ENCODE measurements at regions not wholly inside any gene's neighbourhood (a gene's known extent, or its start where the extent isn't known, plus 50 kb on each side); places are given as distances from the start of the nearest gene placed in this dataset.

- DNase-seq (ENCODE audit: insufficient read length) (no peak), FAIRE-seq (no peak)
- TF ChIP-seq POLR2AphosphoS5 (IDR thresholded peaks at IDR 0.05; ENCODE audit: low read depth, low read length) (no peak), POLR2A (IDR thresholded peaks at IDR 0.05; ENCODE audit: low read depth, low read length) (no peak), TAF1 (IDR thresholded peaks at IDR 0.05; ENCODE audit: borderline replicate concordance, low read depth, low read length) (no peak)
These were observed 415.7 kb upstream of the DAB1 start for GRCh38 chr1:57839526-57839925.

DNA sequence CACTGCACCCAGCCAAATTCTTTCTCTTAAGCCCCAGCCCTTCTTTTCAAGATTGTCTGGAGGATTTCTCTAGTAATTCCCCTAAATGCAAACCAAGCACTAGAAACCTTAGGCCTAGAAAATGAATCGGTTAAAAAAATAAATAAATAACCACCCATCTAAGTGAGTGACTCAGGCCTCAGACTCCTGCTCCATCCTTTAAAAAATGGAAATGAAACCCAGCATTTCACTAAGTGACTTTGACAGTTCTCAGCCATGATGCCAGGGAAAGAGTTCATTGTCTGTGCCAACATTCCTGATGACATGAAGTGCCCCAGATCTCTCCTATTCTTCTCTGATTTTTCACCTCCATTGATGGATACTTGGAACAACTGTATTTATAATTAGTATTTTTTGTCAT lies 415.2 kb upstream of the DAB1 start:
- FAIRE-seq = no peak
- no peak for TF ChIP-seq POLR2A (IDR thresholded peaks at IDR 0.05; ENCODE audit: low read depth, low read length)
- TF ChIP-seq POLR2AphosphoS5 (IDR thresholded peaks at IDR 0.05; ENCODE audit: low read depth, low read length) = no peak
- DNase-seq (ENCODE audit: insufficient read length) = no peak

DNA sequence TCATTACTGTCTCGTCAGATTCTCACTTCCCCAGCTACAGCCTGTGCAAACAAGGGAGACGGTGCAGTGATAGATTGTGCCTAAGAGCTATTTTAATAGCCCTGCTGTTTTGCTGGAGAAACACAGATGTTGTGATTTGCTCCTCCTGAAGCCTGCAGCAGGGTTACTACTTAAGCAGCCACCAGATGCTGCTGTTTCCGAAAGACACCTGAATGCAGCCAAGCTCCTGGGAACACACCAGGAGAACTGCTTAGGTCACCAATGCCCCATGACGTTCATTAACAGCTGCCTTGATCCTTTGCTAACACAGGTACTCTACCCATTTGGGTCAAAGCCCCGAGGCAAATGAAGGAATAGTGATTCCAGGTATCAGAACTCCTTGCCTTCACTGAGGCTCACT lies 411.8 kb upstream of the DAB1 start:
- TF ChIP-seq POLR2AphosphoS5 (IDR thresholded peaks at IDR 0.05; ENCODE audit: low read depth, low read length) (no peak), POLR2A (IDR thresholded peaks at IDR 0.05; ENCODE audit: low read depth, low read length) (no peak)
- DNase-seq (ENCODE audit: insufficient read length) (no peak), FAIRE-seq (no peak)

- no peak for DNase-seq (ENCODE audit: insufficient read length)
- FAIRE-seq = no peak
- TF ChIP-seq POLR2A (IDR thresholded peaks at IDR 0.05; ENCODE audit: low read depth, low read length) (no peak), POLR2AphosphoS5 (IDR thresholded peaks at IDR 0.05; ENCODE audit: low read depth, low read length) (no peak), TAF1 (IDR thresholded peaks at IDR 0.05; ENCODE audit: borderline replicate concordance, low read depth, low read length) (no peak)
These were observed 409.4 kb upstream of the DAB1 start for GRCh38 chr1:57833296-57833695.

GRCh38 chr1:57832612-57833011 lies 408.8 kb upstream of the DAB1 start:
- FAIRE-seq (no peak), DNase-seq (ENCODE audit: insufficient read length) (no peak)
- no peak for TF ChIP-seq TAF1 (IDR thresholded peaks at IDR 0.05; ENCODE audit: borderline replicate concordance, low read depth, low read length)
- TF ChIP-seq POLR2AphosphoS5 (IDR thresholded peaks at IDR 0.05; ENCODE audit: low read depth, low read length) = no peak
- TF ChIP-seq POLR2A (IDR thresholded peaks at IDR 0.05; ENCODE audit: low read depth, low read length) = no peak

DNA sequence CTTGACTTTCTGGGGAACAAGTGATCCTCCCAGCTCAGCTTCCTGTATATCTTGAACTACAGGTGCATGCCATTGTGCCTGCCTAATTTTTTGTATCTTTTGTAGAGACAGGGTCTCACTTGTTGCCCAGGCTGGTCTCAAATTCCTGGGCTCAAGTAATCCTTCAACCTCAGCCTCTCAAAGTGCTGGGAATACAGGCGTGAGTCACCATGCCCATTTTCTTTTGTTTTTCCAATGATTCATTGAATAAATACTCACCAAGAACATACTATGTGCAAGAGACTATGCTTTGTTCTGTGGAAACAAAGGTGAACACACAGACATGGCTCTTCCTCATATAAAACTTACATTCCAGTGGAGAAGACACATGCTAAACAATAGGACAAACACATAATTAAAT lies 407.8 kb upstream of the DAB1 start:
- DNase-seq (ENCODE audit: insufficient read length) = no peak
- no peak for TF ChIP-seq TAF1 (IDR thresholded peaks at IDR 0.05; ENCODE audit: borderline replicate concordance, low read depth, low read length)
- no peak for TF ChIP-seq POLR2AphosphoS5 (IDR thresholded peaks at IDR 0.05; ENCODE audit: low read depth, low read length)
- no peak for FAIRE-seq

GRCh38 chr1:57826535-57826934 lies 402.7 kb upstream of the DAB1 start:
- FAIRE-seq = no peak
- TF ChIP-seq POLR2AphosphoS5 (IDR thresholded peaks at IDR 0.05; ENCODE audit: low read depth, low read length) = no peak
- TF ChIP-seq TAF1 (IDR thresholded peaks at IDR 0.05; ENCODE audit: borderline replicate concordance, low read depth, low read length) = no peak
- TF ChIP-seq POLR2A (IDR thresholded peaks at IDR 0.05; ENCODE audit: low read depth, low read length) = no peak
- DNase-seq (ENCODE audit: insufficient read length) = no peak

DNA sequence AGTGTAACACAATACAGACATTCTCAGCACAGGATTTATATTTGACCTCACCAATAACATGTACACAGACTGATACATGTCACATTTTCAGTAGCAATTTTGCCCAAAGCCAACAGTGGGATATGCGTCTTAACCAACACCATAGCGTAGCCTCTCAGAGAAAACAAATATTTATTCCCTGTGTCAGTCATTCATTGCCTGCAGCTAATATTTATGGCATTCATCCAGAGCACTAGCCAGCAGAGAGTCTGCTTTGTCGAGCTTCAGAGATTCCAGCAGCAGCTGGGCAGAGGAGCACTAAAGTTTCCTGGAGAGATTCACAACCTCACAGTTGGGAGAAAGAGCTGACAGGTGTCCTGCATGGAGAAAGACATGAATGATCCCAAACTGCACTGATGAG lies 400.7 kb upstream of the DAB1 start:
- FAIRE-seq (no peak), DNase-seq (ENCODE audit: insufficient read length) (no peak)
- TF ChIP-seq TAF1 (IDR thresholded peaks at IDR 0.05; ENCODE audit: borderline replicate concordance, low read depth, low read length) (no peak), POLR2A (IDR thresholded peaks at IDR 0.05; ENCODE audit: low read depth, low read length) (no peak), POLR2AphosphoS5 (IDR thresholded peaks at IDR 0.05; ENCODE audit: low read depth, low read length) (no peak)

- DNase-seq (ENCODE audit: insufficient read length) (no peak), FAIRE-seq (no peak)
- TF ChIP-seq POLR2A (IDR thresholded peaks at IDR 0.05; ENCODE audit: low read depth, low read length) (no peak), POLR2AphosphoS5 (IDR thresholded peaks at IDR 0.05; ENCODE audit: low read depth, low read length) (no peak), TAF1 (IDR thresholded peaks at IDR 0.05; ENCODE audit: borderline replicate concordance, low read depth, low read length) (no peak)
These were observed 396.7 kb upstream of the DAB1 start for GRCh38 chr1:57820356-57821095.

- FAIRE-seq (no peak), DNase-seq (ENCODE audit: insufficient read length) (no peak)
- no peak for TF ChIP-seq POLR2A (IDR thresholded peaks at IDR 0.05; ENCODE audit: low read depth, low read length)
- TF ChIP-seq POLR2AphosphoS5 (IDR thresholded peaks at IDR 0.05; ENCODE audit: low read depth, low read length) = no peak
- no peak for TF ChIP-seq TAF1 (IDR thresholded peaks at IDR 0.05; ENCODE audit: borderline replicate concordance, low read depth, low read length)
These were observed 396.0 kb upstream of the DAB1 start for GRCh38 chr1:57819893-57820292.

GRCh38 chr1:57803586-57803985 lies 379.7 kb upstream of the DAB1 start:
- no peak for DNase-seq (ENCODE audit: insufficient read length)
- no peak for FAIRE-seq
- TF ChIP-seq TAF1 (IDR thresholded peaks at IDR 0.05; ENCODE audit: borderline replicate concordance, low read depth, low read length) (no peak), POLR2AphosphoS5 (IDR thresholded peaks at IDR 0.05; ENCODE audit: low read depth, low read length) (no peak), POLR2A (IDR thresholded peaks at IDR 0.05; ENCODE audit: low read depth, low read length) (no peak)

DNA sequence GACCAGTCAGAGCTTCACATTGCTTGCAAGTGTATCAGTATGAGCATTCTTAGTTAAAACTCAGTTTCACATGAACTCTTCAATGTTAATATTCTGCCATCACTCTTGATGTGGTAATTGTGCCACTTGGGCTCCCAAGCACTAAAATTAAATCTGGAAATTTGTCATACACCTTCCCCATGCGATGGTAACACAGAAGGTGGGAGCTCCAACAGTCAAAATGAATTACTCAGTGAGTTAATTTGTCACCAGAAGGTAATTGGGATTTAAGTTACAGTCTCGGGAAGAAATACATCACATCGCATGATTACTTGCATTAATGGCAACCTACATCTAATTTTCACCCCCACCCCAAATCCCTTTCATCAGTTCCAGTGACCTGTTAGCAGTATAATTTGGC lies 376.5 kb upstream of the DAB1 start:
- FAIRE-seq (no peak), DNase-seq (ENCODE audit: insufficient read length) (no peak)
- no peak for TF ChIP-seq POLR2A (IDR thresholded peaks at IDR 0.05; ENCODE audit: low read depth, low read length)
- TF ChIP-seq POLR2AphosphoS5 (IDR thresholded peaks at IDR 0.05; ENCODE audit: low read depth, low read length) = no peak
- TF ChIP-seq TAF1 (IDR thresholded peaks at IDR 0.05; ENCODE audit: borderline replicate concordance, low read depth, low read length) = no peak
